ENCODE measurements at regions not wholly inside any gene's neighbourhood (a gene's known extent, or its start where the extent isn't known, plus 50 kb on each side); places are given as distances from the start of the nearest gene placed in this dataset.
"Not testable (repeated sequence)": the region's sequence is repeated elsewhere in the genome, so short reads cannot be mapped to it uniquely, and the experiment has no call there.

DNA sequence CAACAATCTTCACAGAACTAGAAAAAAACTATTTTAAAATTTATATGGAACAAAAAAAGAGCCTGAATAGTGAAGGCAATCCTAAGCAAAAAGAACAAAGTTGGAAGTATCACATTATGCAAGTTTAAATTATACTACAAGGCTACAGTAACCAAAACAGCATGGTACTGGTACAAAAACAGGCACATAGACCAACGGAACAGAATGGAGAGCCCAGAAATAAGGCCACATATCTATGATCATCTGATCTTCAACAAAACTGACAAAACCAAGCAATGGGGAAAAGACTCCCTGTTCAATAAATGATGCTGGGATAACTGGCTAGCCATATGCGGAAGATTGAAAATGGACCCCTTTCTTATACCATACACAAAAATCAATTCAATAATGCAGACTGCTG is 74.4 kb upstream of the RTN4 start:
- TF ChIP-seq, protein P1, sequence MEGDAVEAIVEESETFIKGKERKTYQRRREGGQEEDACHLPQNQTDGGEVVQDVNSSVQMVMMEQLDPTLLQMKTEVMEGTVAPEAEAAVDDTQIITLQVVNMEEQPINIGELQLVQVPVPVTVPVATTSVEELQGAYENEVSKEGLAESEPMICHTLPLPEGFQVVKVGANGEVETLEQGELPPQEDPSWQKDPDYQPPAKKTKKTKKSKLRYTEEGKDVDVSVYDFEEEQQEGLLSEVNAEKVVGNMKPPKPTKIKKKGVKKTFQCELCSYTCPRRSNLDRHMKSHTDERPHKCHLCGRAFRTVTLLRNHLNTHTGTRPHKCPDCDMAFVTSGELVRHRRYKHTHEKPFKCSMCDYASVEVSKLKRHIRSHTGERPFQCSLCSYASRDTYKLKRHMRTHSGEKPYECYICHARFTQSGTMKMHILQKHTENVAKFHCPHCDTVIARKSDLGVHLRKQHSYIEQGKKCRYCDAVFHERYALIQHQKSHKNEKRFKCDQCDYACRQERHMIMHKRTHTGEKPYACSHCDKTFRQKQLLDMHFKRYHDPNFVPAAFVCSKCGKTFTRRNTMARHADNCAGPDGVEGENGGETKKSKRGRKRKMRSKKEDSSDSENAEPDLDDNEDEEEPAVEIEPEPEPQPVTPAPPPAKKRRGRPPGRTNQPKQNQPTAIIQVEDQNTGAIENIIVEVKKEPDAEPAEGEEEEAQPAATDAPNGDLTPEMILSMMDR (conservative IDR thresholded peaks at IDR 0.05; ENCODE audit: low read depth, low read length) = not testable (repeated sequence)
- TF ChIP-seq EZH2 (IDR thresholded peaks at IDR 0.05; ENCODE audit: low read length, unreplicated experiment) = not testable (repeated sequence)
